ENCODE measurements at regions not wholly inside any gene's neighbourhood (a gene's known extent, or its start where the extent isn't known, plus 50 kb on each side); places are given as distances from the start of the nearest gene placed in this dataset.

- Histone ChIP-seq H3K4me1 (peaks cover 0 to 7% (median 0%) of the 10 kb centered on the region in 12 donors), H3K4me3 (no peak overlapping the region), H3K36me3 (no peaks in the 10 kb centered on the region), H3K27ac (no peak overlapping the region), H3K27me3 (peaks cover 0 to 6% (median 0%) of the 10 kb centered on the region in 9 donors), H3K9me3 (peaks cover 0 to 14% (median 0%) of the 10 kb centered on the region in 12 donors)
- TF ChIP-seq CTCF (IDR thresholded peaks at IDR 0.05) (no peak), POLR2A (IDR thresholded peaks at IDR 0.05) (no peak)
- 38 to 71% (median 64%) methylated on average over 2 of the region's 2 CpGs for WGBS, 4 donors
- DNase-seq (no peak), ATAC-seq (no peak)
- intact Hi-C loops (cut with DNase I) = no loop called here
Measured at GRCh38 chr10:76727038-76727437, 910.6 kb downstream of the KCNMA1 start.

GRCh38 chr10:76723844-76724243 is 913.8 kb downstream of the KCNMA1 start:
- WGBS, 4 donors = 65 to 79% (median 68%) methylated on average over 9 of the region's 9 CpGs
- intact Hi-C loops (cut with DNase I) = no loop called here
- TF ChIP-seq CTCF (IDR thresholded peaks at IDR 0.05) = no peak
- ATAC-seq (no peak), DNase-seq (no peak)
- H3K4me1 ChIP-seq = peaks cover 0 to 7% (median 0%) of the 10 kb centered on the region in 12 donors
- H3K4me3 ChIP-seq = no peak overlapping the region
- H3K9me3 ChIP-seq = no peaks in the 10 kb centered on the region
- H3K27me3 ChIP-seq = peaks cover 0 to 6% (median 0%) of the 10 kb centered on the region in 9 donors
- no peak overlapping the region for H3K27ac ChIP-seq
- H3K36me3 ChIP-seq = no peaks in the 10 kb centered on the region

- DNase-seq (no peak), ATAC-seq (no peak)
- Histone ChIP-seq H3K36me3 (no peaks in the 10 kb centered on the region), H3K4me1 (peaks cover 0 to 7% (median 0%) of the 10 kb centered on the region in 12 donors), H3K27ac (no peak overlapping the region), H3K27me3 (peaks cover 0 to 6% (median 0%) of the 10 kb centered on the region in 9 donors), H3K4me3 (no peak overlapping the region), H3K9me3 (no peaks in the 10 kb centered on the region)
- WGBS, 4 donors = 76 to 85% (median 80%) methylated on average over 1 of the region's 1 CpG
- intact Hi-C loops (cut with DNase I) = no loop called here
- no peak for TF ChIP-seq POLR2A (IDR thresholded peaks at IDR 0.05)
- TF ChIP-seq CTCF (IDR thresholded peaks at IDR 0.05) = no peak
Measured at GRCh38 chr10:76721891-76722505, 915.6 kb downstream of the KCNMA1 start.

GRCh38 chr10:76719006-76719405 is 918.6 kb downstream of the KCNMA1 start:
- ATAC-seq (no peak), DNase-seq (no peak)
- peaks cover 0 to 7% (median 0%) of the 10 kb centered on the region in 12 donors for H3K4me1 ChIP-seq
- peaks cover 0 to 2% (median 0%) of the 10 kb centered on the region in 9 donors for H3K27me3 ChIP-seq
- H3K36me3 ChIP-seq = no peaks in the 10 kb centered on the region
- 83 to 85% (median 85%) methylated on average over 4 of the region's 4 CpGs for WGBS, 4 donors
- no peak overlapping the region for H3K4me3 ChIP-seq
- H3K9me3 ChIP-seq = no peaks in the 10 kb centered on the region
- intact Hi-C loops (cut with DNase I) = no loop called here
- H3K27ac ChIP-seq = no peak overlapping the region
- no peak for TF ChIP-seq CTCF (IDR thresholded peaks at IDR 0.05)
- TF ChIP-seq POLR2A (IDR thresholded peaks at IDR 0.05) = no peak

Measured in heart left ventricle (tissue), 16 donors.